Right renal pelvis (tissue), 4 donors: ENCODE measurements at regions not wholly inside any gene's neighbourhood (a gene's known extent, or its start where the extent isn't known, plus 50 kb on each side); places are given as distances from the start of the nearest gene placed in this dataset.
"Not testable (repeated sequence)": the region's sequence is repeated elsewhere in the genome, so short reads cannot be mapped to it uniquely, and the experiment has no call there.

Experiments
- DNase-seq, 4 donors: peaks; one replicate each; pipeline ENCODE4 v3.0.0-alpha.2; 2013; ENCODE audit warnings: low read depth in 4 of 4, low spot score in 3 of 4, missing footprints in 1 of 4

- no peak for DNase-seq
Measured at GRCh38 chr3:144499001-144499930, 527.6 kb downstream of the DIPK2A start.

- DNase-seq, result no peak
Measured at GRCh38 chr3:144501467-144501866, 529.8 kb downstream of the DIPK2A start.

- no peak for DNase-seq
Measured at GRCh38 chr3:144502402-144502801, 530.8 kb downstream of the DIPK2A start.

GRCh38 chr3:144506375-144506774 lies 534.8 kb downstream of the DIPK2A start:
- DNase-seq, result not testable (repeated sequence)

GRCh38 chr3:144511346-144511745 lies 539.7 kb downstream of the DIPK2A start:
- no peak for DNase-seq

- DNase-seq, result no peak
Measured at GRCh38 chr3:144516026-144516425, 544.4 kb downstream of the DIPK2A start.

- no peak for DNase-seq
Measured at GRCh38 chr3:144516589-144516988, 545.0 kb downstream of the DIPK2A start.

GRCh38 chr3:144521131-144521530 lies 549.5 kb downstream of the DIPK2A start:
- no peak for DNase-seq

GRCh38 chr3:144522456-144522855 lies 550.8 kb downstream of the DIPK2A start:
- no peak for DNase-seq

- no peak for DNase-seq
Measured at GRCh38 chr3:144523396-144523795, 551.8 kb downstream of the DIPK2A start.

- no peak for DNase-seq
Measured at GRCh38 chr3:144524531-144524930, 552.9 kb downstream of the DIPK2A start.

- no peak for DNase-seq
Measured at GRCh38 chr3:144529566-144529965, 557.9 kb downstream of the DIPK2A start.

- no peak for DNase-seq
Measured at GRCh38 chr3:144544871-144545270, 573.2 kb downstream of the DIPK2A start.

- no peak for DNase-seq
Measured at GRCh38 chr3:144546539-144546938, 574.9 kb downstream of the DIPK2A start.

- DNase-seq, result no peak
Measured at GRCh38 chr3:144548346-144548745, 576.7 kb downstream of the DIPK2A start.

GRCh38 chr3:144549166-144549565 lies 577.5 kb downstream of the DIPK2A start:
- DNase-seq, result peak in 2 of 4 donors; percentile 1 to 3

- DNase-seq, result no peak
Measured at GRCh38 chr3:144552346-144553057, 580.9 kb downstream of the DIPK2A start.

- no peak for DNase-seq
Measured at GRCh38 chr3:144553301-144553700, 581.7 kb downstream of the DIPK2A start.

GRCh38 chr3:144554889-144555288 lies 583.3 kb downstream of the DIPK2A start:
- no peak for DNase-seq

- DNase-seq, result no peak
Measured at GRCh38 chr3:144556392-144556791, 584.8 kb downstream of the DIPK2A start.

GRCh38 chr3:144557515-144557914 lies 585.9 kb downstream of the DIPK2A start:
- DNase-seq, result no peak

GRCh38 chr3:144564011-144564410 lies 592.4 kb downstream of the DIPK2A start:
- DNase-seq, result no peak
